ENCODE measurements at regions not wholly inside any gene's neighbourhood (a gene's known extent, or its start where the extent isn't known, plus 50 kb on each side); places are given as distances from the start of the nearest gene placed in this dataset.

- TF ChIP-seq CTCF (IDR thresholded peaks at IDR 0.05; ENCODE audit: low read depth, low read length, poor library complexity, severe bottlenecking) (no peak), EZH2phosphoT487 (IDR thresholded peaks at IDR 0.05; ENCODE audit: borderline replicate concordance, low read length) (no peak)
Observed at GRCh38 chr9:96172797-96173196, 129.2 kb downstream of the HSD17B3 start.

Measured in DOHH2 (cell line).